ENCODE measurements at regions not wholly inside any gene's neighbourhood (a gene's known extent, or its start where the extent isn't known, plus 50 kb on each side); places are given as distances from the start of the nearest gene placed in this dataset.

DNA sequence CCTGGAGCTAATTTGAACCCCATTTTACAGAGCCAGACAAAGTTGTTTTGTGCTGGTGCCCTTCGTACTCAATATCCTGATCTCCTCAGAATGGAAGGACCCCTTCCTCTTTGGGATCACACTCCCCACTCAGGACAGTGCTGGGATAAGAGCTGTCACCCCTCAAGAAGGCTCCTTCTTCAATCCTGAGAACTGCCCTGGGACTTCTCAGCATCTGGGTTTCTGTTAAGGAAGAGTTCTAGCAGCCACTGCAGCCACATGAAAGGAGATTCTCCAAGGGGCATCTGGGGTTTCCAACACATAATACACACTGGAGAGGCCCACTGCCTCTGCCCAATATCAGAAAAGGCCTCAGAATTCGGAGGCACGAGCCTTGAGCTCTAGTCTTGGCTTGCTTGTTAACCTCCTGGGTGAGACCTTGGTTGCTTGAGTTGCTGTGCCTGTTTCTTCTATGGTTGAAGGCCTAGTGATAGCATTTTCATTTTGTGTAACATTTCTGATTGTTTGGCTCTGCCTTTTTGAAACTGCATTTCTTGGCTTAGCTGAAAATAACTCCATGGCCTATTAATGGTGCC is 78.8 kb upstream of the NMNAT3 start:
- TF ChIP-seq, protein P1, sequence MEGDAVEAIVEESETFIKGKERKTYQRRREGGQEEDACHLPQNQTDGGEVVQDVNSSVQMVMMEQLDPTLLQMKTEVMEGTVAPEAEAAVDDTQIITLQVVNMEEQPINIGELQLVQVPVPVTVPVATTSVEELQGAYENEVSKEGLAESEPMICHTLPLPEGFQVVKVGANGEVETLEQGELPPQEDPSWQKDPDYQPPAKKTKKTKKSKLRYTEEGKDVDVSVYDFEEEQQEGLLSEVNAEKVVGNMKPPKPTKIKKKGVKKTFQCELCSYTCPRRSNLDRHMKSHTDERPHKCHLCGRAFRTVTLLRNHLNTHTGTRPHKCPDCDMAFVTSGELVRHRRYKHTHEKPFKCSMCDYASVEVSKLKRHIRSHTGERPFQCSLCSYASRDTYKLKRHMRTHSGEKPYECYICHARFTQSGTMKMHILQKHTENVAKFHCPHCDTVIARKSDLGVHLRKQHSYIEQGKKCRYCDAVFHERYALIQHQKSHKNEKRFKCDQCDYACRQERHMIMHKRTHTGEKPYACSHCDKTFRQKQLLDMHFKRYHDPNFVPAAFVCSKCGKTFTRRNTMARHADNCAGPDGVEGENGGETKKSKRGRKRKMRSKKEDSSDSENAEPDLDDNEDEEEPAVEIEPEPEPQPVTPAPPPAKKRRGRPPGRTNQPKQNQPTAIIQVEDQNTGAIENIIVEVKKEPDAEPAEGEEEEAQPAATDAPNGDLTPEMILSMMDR (IDR thresholded peaks at IDR 0.05; ENCODE audit: unreplicated experiment), result no peak
- Mint-ChIP-seq H3K36me3 (ENCODE audit: low read depth, unreplicated experiment) (no peaks in the 10 kb centered on the region), H3K4me1 (ENCODE audit: unreplicated experiment) (no peaks in the 10 kb centered on the region), H3K27ac (ENCODE audit: unreplicated experiment) (no peak overlapping the region), H3K4me3 (ENCODE audit: unreplicated experiment) (no peak overlapping the region), H3K9me3 (ENCODE audit: unreplicated experiment) (no peaks in the 10 kb centered on the region), H3K27me3 (ENCODE audit: unreplicated experiment) (no peaks in the 10 kb centered on the region)
- DNase-seq (ENCODE audit: low spot score), result no peak

DNA sequence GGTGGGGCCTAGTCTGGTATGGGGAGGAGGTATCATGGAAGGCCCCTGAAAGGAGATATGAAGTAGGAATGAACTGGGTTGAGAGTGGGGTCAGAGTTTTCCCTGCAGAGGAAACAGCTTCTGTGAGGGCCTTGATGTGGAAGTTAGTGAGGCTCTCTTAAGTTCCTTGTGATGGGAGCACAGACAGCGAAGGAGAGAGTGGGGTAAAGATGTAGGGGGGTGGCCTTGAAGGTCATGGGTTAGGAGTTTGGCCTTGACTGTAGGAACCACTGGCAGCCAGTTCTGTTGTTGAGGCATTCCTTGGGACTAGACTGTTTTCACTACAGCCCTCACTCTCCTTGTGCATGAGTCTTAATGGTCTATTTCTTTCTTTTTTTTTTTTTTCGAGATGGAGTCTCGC is 77.8 kb upstream of the NMNAT3 start:
- Mint-ChIP-seq H3K9me3 (ENCODE audit: unreplicated experiment) (no peaks in the 10 kb centered on the region), H3K27me3 (ENCODE audit: unreplicated experiment) (no peaks in the 10 kb centered on the region), H3K4me3 (ENCODE audit: unreplicated experiment) (no peak overlapping the region), H3K36me3 (ENCODE audit: low read depth, unreplicated experiment) (no peaks in the 10 kb centered on the region), H3K27ac (ENCODE audit: unreplicated experiment) (no peak overlapping the region), H3K4me1 (ENCODE audit: unreplicated experiment) (no peaks in the 10 kb centered on the region)
- TF ChIP-seq, protein P1 (IDR thresholded peaks at IDR 0.05; ENCODE audit: unreplicated experiment), result no peak
- DNase-seq (ENCODE audit: low spot score), result no peak

DNA sequence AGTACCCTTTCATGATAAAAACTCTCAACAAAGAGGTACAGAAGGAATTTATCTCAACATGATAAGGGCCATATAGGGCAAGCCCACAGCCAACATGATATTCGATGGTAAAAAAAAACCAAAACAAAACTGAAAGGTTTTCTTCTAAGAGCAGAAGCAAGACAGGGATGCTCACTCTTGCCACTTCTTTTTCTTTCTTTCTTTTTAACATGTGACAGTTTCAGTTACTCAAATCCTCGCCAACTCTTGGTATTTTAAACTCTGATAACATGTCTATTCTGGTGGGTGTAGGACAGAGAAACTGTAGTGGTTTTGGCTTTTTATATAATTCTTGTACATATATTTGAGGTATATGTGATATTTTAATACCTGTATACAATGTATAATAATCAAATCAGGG is 74.0 kb upstream of the NMNAT3 start:
- Mint-ChIP-seq H3K36me3 (ENCODE audit: low read depth, unreplicated experiment) (no peaks in the 10 kb centered on the region), H3K27me3 (ENCODE audit: unreplicated experiment) (no peaks in the 10 kb centered on the region), H3K4me1 (ENCODE audit: unreplicated experiment) (no peaks in the 10 kb centered on the region), H3K9me3 (ENCODE audit: unreplicated experiment) (no peaks in the 10 kb centered on the region), H3K4me3 (ENCODE audit: unreplicated experiment) (no peak overlapping the region), H3K27ac (ENCODE audit: unreplicated experiment) (no peak overlapping the region)
- no peak for DNase-seq (ENCODE audit: low spot score)
- TF ChIP-seq, protein P1 (IDR thresholded peaks at IDR 0.05; ENCODE audit: unreplicated experiment), result no peak

DNA sequence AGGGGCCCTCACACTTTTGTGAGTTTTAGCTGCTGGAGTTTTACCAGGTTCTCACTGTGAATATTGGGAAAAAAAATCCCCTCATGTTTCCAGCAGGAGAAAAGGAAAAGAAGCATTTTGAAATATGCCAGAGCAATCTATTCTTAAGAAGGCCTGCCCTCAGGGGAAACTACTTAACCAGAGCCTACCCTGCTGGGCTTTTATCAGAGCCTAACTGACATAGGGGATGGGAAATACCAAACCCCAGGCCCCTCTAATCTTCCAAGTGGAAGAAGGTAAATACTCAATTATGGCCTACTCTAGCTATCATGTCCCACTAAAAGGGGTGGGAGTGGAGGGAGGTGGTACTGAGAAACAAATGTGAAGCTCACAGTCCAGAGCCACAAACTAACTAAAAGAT is 68.7 kb upstream of the NMNAT3 start:
- H3K4me3 Mint-ChIP-seq (ENCODE audit: unreplicated experiment), result no peak overlapping the region
- H3K4me1 Mint-ChIP-seq (ENCODE audit: unreplicated experiment), result no peaks in the 10 kb centered on the region
- no peaks in the 10 kb centered on the region for H3K27me3 Mint-ChIP-seq (ENCODE audit: unreplicated experiment)
- no peaks in the 10 kb centered on the region for H3K9me3 Mint-ChIP-seq (ENCODE audit: unreplicated experiment)
- H3K36me3 Mint-ChIP-seq (ENCODE audit: low read depth, unreplicated experiment), result no peaks in the 10 kb centered on the region
- DNase-seq (ENCODE audit: low spot score), result no peak
- TF ChIP-seq, protein P1 (IDR thresholded peaks at IDR 0.05; ENCODE audit: unreplicated experiment), result no peak
- no peak overlapping the region for H3K27ac Mint-ChIP-seq (ENCODE audit: unreplicated experiment)

DNA sequence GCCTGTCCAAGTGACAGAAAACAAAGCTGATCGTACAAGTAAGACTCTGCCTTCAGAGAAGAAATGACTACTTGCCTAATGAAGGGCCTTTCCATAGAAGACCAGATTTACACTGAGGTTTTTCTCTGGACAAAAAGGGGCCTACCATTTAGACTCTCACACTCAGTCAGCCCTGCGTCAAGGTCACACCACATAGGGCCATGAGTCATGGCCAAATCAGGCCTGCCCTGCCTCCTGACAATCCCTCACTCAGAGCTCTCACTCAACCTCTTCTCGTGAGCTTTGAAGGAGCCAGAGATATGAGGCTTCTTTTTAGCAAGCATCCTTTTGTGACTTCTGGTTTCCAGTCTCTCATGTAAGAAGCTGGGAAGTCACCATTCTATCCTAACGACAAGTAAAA is 68.1 kb upstream of the NMNAT3 start:
- H3K4me1 Mint-ChIP-seq (ENCODE audit: unreplicated experiment), result no peaks in the 10 kb centered on the region
- H3K27ac Mint-ChIP-seq (ENCODE audit: unreplicated experiment), result no peak overlapping the region
- DNase-seq (ENCODE audit: low spot score), result no peak
- H3K27me3 Mint-ChIP-seq (ENCODE audit: unreplicated experiment), result no peaks in the 10 kb centered on the region
- no peak overlapping the region for H3K4me3 Mint-ChIP-seq (ENCODE audit: unreplicated experiment)
- no peaks in the 10 kb centered on the region for H3K36me3 Mint-ChIP-seq (ENCODE audit: low read depth, unreplicated experiment)
- TF ChIP-seq, protein P1 (IDR thresholded peaks at IDR 0.05; ENCODE audit: unreplicated experiment), result no peak
- no peaks in the 10 kb centered on the region for H3K9me3 Mint-ChIP-seq (ENCODE audit: unreplicated experiment)
